ENCODE measurements at regions not wholly inside any gene's neighbourhood (a gene's known extent, or its start where the extent isn't known, plus 50 kb on each side); places are given as distances from the start of the nearest gene placed in this dataset.

DNA sequence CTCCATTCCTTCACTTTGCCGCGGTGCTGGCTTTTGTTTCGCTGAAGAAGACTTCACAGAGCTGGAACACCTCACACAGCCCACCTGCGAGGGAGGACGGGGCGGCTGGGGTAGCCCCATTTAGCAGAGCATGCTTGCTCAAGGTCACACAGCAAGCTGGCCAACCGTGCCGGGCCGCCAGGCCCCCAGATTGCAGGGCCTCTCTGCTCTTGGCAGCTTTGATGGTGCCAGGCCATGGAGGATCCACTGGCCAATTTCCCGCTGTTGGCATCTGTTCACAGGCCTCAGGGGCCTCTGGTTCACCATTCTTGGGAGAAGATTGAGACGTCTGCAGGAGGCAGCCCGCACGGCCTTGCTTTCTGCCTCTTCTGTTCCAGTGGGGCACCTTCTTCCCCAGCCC is 77.9 kb upstream of the LINGO1 start:
- TF ChIP-seq, protein P1, sequence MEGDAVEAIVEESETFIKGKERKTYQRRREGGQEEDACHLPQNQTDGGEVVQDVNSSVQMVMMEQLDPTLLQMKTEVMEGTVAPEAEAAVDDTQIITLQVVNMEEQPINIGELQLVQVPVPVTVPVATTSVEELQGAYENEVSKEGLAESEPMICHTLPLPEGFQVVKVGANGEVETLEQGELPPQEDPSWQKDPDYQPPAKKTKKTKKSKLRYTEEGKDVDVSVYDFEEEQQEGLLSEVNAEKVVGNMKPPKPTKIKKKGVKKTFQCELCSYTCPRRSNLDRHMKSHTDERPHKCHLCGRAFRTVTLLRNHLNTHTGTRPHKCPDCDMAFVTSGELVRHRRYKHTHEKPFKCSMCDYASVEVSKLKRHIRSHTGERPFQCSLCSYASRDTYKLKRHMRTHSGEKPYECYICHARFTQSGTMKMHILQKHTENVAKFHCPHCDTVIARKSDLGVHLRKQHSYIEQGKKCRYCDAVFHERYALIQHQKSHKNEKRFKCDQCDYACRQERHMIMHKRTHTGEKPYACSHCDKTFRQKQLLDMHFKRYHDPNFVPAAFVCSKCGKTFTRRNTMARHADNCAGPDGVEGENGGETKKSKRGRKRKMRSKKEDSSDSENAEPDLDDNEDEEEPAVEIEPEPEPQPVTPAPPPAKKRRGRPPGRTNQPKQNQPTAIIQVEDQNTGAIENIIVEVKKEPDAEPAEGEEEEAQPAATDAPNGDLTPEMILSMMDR (IDR thresholded peaks at IDR 0.05) = no peak
- no peak for TF ChIP-seq EZH2 (IDR thresholded peaks at IDR 0.05; ENCODE audit: borderline replicate concordance, insufficient read depth, low read depth, low read length, poor library complexity, severe bottlenecking)

Measured in B cell (primary cell).